ENCODE measurements at regions not wholly inside any gene's neighbourhood (a gene's known extent, or its start where the extent isn't known, plus 50 kb on each side); places are given as distances from the start of the nearest gene placed in this dataset.

DNA sequence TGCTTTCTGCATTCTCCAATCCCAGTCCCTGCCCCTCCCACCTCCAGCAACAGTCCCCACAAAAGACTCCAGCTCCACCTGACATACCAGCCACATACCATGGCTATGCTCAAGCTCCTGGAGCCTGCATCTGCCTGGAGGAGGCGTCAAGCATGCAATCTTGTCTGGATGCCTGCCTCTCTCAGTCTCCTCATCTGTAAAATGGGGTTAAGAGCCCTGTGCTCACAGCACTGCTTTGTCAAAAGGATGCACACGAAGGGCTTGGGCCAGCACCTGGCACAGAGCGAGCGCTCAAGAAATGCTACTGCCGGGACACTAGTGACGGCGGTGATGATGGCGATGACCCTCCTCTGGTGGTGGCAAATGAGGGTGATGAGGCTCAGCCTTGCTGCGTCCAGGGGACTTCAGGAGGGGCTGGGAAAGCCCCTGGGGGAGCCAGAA is 202.9 kb upstream of the IER5L start:
- TF ChIP-seq, protein P1, sequence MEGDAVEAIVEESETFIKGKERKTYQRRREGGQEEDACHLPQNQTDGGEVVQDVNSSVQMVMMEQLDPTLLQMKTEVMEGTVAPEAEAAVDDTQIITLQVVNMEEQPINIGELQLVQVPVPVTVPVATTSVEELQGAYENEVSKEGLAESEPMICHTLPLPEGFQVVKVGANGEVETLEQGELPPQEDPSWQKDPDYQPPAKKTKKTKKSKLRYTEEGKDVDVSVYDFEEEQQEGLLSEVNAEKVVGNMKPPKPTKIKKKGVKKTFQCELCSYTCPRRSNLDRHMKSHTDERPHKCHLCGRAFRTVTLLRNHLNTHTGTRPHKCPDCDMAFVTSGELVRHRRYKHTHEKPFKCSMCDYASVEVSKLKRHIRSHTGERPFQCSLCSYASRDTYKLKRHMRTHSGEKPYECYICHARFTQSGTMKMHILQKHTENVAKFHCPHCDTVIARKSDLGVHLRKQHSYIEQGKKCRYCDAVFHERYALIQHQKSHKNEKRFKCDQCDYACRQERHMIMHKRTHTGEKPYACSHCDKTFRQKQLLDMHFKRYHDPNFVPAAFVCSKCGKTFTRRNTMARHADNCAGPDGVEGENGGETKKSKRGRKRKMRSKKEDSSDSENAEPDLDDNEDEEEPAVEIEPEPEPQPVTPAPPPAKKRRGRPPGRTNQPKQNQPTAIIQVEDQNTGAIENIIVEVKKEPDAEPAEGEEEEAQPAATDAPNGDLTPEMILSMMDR (IDR thresholded peaks at IDR 0.05 in 4 of 5, conservative IDR thresholded peaks at IDR 0.05 in 1 of 5), result no peak
- TF ChIP-seq POLR2A (IDR thresholded peaks at IDR 0.05), result no peak
